Esophagus squamous epithelium (tissue), 4 donors: ENCODE measurements at regions not wholly inside any gene's neighbourhood (a gene's known extent, or its start where the extent isn't known, plus 50 kb on each side); places are given as distances from the start of the nearest gene placed in this dataset.

Source experiments
- POLR2A ChIP-seq, 4 donors: fragments of 450-650 bp; IDR thresholded peaks; one replicate each; pipeline ENCODE4 v1.6.1; 2017; ENCODE audit warnings: antibody characterized with exemption in 4 of 4, mild to moderate bottlenecking in 4 of 4, moderate library complexity in 3 of 4
- TF ChIP-seq, protein P1 (sequence below), 6 experiments: fragments of 450-650 bp in 4 of 6; fragments of 200-600 bp in 2 of 6; sonication (generic) in 2 of 6; IDR thresholded peaks; one replicate each; pipeline ENCODE4 v1.5.1; 2016 to 2019; ENCODE audit warnings: antibody characterized with exemption in 6 of 6, mild to moderate bottlenecking in 4 of 6, moderate library complexity in 4 of 6

- TF ChIP-seq, protein P1, sequence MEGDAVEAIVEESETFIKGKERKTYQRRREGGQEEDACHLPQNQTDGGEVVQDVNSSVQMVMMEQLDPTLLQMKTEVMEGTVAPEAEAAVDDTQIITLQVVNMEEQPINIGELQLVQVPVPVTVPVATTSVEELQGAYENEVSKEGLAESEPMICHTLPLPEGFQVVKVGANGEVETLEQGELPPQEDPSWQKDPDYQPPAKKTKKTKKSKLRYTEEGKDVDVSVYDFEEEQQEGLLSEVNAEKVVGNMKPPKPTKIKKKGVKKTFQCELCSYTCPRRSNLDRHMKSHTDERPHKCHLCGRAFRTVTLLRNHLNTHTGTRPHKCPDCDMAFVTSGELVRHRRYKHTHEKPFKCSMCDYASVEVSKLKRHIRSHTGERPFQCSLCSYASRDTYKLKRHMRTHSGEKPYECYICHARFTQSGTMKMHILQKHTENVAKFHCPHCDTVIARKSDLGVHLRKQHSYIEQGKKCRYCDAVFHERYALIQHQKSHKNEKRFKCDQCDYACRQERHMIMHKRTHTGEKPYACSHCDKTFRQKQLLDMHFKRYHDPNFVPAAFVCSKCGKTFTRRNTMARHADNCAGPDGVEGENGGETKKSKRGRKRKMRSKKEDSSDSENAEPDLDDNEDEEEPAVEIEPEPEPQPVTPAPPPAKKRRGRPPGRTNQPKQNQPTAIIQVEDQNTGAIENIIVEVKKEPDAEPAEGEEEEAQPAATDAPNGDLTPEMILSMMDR (IDR thresholded peaks at IDR 0.05): no peak
- no peak for TF ChIP-seq POLR2A (IDR thresholded peaks at IDR 0.05)
These were observed 1082.0 kb upstream of the IGFBP7 start for GRCh38 chr4:58192217-58192616.
